Right lobe of liver (tissue), 6 donors: ENCODE measurements at regions not wholly inside any gene's neighbourhood (a gene's known extent, or its start where the extent isn't known, plus 50 kb on each side); places are given as distances from the start of the nearest gene placed in this dataset.

Experiments
- ATAC-seq, 4 donors: fragments of 200-7000 bp; cut with Tn5 transposase; one replicate each; pipeline ENCODE4 v1.9.1; 2020; ENCODE audit warnings: mild to moderate bottlenecking in 4 of 4, moderate library complexity in 4 of 4
- DNase-seq, 3 donors: peaks; one replicate each; pipeline ENCODE4 v3.0.0-alpha.2; 2020
- H3K27ac ChIP-seq, 3 donors: fragments of 200-600 bp; one replicate each; pipeline ENCODE4 v1.8.0; 2022
- H3K27me3 ChIP-seq, 2 donors: fragments of 200-600 bp; one replicate each; pipeline ENCODE4 v1.8.0; 2022
- H3K36me3 ChIP-seq, 4 donors: fragments of 200-600 bp; sonication (generic) in 1 of 4; one replicate each; pipeline versions ENCODE4 v1.5.1 to v1.8.0; 2017 to 2022; ENCODE audit warnings: control low read depth in 1 of 4
- H3K4me1 ChIP-seq, 4 donors: fragments of 200-600 bp; sonication (generic) in 1 of 4; one replicate each; pipeline versions ENCODE4 v1.5.1 to v1.8.0; 2017 to 2022; ENCODE audit warnings: control low read depth in 1 of 4
- H3K4me3 ChIP-seq, 3 donors: fragments of 200-600 bp; one replicate each; pipeline ENCODE4 v1.8.0; 2022
- H3K9me3 ChIP-seq, 4 donors: fragments of 200-600 bp; sonication (generic) in 1 of 4; one replicate each; pipeline versions ENCODE4 v1.5.1 to v1.8.0; 2017 to 2022; ENCODE audit warnings: control low read depth in 1 of 4
- POLR2A ChIP-seq: fragments of 450-650 bp; IDR thresholded peaks from one replicate; pipeline ENCODE4 v1.6.1; 2017; ENCODE audit warnings: antibody characterized with exemption, mild to moderate bottlenecking
- WGBS: methylation state at CpG from one replicate; pipeline ENCODE4 v1.1.6; 2018; ENCODE audit warnings: low coverage, low lambda C conversion rate; ENCODE audit not compliant: insufficient coverage; ENCODE audit errors: missing lambda C conversion rate; 5-methylcytosine and 5-hydroxymethylcytosine counted together
- intact Hi-C, 2 donors: fragments of 100-400 bp; cut with DNase I; formaldehyde crosslinking; loops; one replicate each; pipeline versions ENCODE4 v1.11.2 to v1.14.1; 2022
- TF ChIP-seq, protein P1 (sequence below), 4 donors: fragments of 200-600 bp in 3 of 4; fragments of 450-650 bp in 1 of 4; IDR thresholded peaks; one replicate each; pipeline versions ENCODE4 v1.5.1 to v1.8.0; 2016 to 2022; ENCODE audit warnings: antibody characterized with exemption in 4 of 4, mild to moderate bottlenecking in 2 of 4
- donor health status: DM: no; HTN: yes; CAD: no.
- donor health status: DM: no; HTN: no; CAD: no.
- donor health status: DM: no; HTN: no; CAD: no.
- donor health status: DM: no; HTN: yes; CAD: no.
- donor health status: DM: no; HTN: yes; CAD: no.

DNA sequence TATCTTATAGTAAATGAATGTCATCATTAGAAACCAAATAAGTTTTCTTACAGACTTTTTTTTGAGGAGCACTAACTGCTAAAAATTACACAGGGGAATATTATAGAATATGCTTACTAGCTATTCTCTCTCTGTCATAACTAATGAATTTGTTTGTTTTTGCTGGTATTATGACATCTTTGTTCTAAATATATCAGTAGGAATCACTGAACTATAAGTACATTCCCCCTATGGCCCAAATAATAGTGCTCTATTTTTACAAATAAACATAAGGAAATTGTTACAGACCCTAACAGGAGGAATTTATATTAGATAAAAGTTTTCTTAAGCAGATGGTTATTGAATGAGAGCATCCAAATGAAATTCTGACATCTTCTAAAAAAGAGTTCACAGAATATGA is 83.0 kb upstream of the RIOK2 start:
- DNase-seq (no peak), ATAC-seq (no peak)
- H3K27me3 ChIP-seq: no peaks in the 10 kb centered on the region
- H3K4me1 ChIP-seq: no peaks in the 10 kb centered on the region
- intact Hi-C loops: no loop called here
- no peak for TF ChIP-seq POLR2A
- TF ChIP-seq, protein P1, sequence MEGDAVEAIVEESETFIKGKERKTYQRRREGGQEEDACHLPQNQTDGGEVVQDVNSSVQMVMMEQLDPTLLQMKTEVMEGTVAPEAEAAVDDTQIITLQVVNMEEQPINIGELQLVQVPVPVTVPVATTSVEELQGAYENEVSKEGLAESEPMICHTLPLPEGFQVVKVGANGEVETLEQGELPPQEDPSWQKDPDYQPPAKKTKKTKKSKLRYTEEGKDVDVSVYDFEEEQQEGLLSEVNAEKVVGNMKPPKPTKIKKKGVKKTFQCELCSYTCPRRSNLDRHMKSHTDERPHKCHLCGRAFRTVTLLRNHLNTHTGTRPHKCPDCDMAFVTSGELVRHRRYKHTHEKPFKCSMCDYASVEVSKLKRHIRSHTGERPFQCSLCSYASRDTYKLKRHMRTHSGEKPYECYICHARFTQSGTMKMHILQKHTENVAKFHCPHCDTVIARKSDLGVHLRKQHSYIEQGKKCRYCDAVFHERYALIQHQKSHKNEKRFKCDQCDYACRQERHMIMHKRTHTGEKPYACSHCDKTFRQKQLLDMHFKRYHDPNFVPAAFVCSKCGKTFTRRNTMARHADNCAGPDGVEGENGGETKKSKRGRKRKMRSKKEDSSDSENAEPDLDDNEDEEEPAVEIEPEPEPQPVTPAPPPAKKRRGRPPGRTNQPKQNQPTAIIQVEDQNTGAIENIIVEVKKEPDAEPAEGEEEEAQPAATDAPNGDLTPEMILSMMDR (IDR thresholded peaks at IDR 0.05): no peak
- H3K4me3 ChIP-seq: no peak overlapping the region
- H3K36me3 ChIP-seq: no peaks in the 10 kb centered on the region
- peaks cover 0 to 4% (median 0%) of the 10 kb centered on the region in 4 donors for H3K9me3 ChIP-seq
- H3K27ac ChIP-seq: no peak overlapping the region

DNA sequence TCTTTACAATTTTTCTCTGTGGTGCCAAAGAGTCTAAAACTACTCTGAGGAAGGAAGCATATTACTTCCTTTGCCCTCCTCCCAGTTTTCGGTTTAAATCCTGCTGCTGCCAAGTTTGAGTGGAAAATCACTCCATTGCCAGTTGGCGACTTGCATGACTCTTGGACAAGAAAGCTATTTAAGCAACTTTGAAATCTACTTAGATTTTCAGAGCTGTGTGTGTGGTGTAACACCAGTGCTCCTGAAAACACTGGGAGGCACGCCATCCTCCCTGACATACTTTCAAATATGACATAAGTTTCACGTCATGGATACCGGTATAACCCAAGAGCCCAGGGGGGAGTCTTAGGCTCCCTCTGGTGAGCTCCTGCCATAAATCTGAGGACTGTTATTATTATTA is 83.5 kb upstream of the RIOK2 start:
- Histone ChIP-seq H3K4me1 (no peaks in the 10 kb centered on the region), H3K36me3 (no peaks in the 10 kb centered on the region), H3K27ac (no peak overlapping the region), H3K27me3 (no peaks in the 10 kb centered on the region), H3K4me3 (no peak overlapping the region), H3K9me3 (peaks cover 0 to 4% (median 0%) of the 10 kb centered on the region in 4 donors)
- TF ChIP-seq POLR2A: no peak
- TF ChIP-seq, protein P1 (IDR thresholded peaks at IDR 0.05): no peak
- intact Hi-C loops: no loop called here
- DNase-seq (peak in 1 of 3 donors; percentile 45), ATAC-seq (no peak)
- 41% methylated on average over 3 of the region's 5 CpGs for WGBS

DNA sequence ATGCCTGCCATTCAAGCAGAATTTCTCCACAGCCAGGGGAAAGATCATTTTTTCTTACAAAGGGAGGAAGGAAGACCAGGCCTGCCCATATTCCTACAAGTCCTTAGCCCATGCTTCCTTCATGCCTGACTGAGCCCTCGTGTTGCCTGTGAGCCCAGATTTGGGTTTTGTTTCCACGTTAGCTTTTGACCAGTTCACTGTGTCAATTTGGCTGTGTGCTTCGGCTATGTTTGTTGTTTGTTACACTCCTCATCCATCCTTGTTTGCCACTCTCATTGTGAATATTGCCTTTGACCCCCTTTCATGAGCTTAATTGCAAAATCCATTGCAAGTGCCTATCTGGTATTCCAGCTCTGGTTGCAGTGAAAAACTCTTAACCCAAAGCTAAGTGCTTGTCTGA is 84.7 kb upstream of the RIOK2 start:
- Histone ChIP-seq H3K9me3 (no peaks in the 10 kb centered on the region), H3K27me3 (no peaks in the 10 kb centered on the region), H3K4me1 (no peaks in the 10 kb centered on the region), H3K4me3 (no peak overlapping the region), H3K36me3 (no peaks in the 10 kb centered on the region), H3K27ac (no peak overlapping the region)
- ATAC-seq (no peak), DNase-seq (no peak)
- intact Hi-C loops: no loop called here
- no peak for TF ChIP-seq POLR2A
- TF ChIP-seq, protein P1 (IDR thresholded peaks at IDR 0.05): no peak
- WGBS: 29% methylated on average over 3 of the region's 3 CpGs

DNA sequence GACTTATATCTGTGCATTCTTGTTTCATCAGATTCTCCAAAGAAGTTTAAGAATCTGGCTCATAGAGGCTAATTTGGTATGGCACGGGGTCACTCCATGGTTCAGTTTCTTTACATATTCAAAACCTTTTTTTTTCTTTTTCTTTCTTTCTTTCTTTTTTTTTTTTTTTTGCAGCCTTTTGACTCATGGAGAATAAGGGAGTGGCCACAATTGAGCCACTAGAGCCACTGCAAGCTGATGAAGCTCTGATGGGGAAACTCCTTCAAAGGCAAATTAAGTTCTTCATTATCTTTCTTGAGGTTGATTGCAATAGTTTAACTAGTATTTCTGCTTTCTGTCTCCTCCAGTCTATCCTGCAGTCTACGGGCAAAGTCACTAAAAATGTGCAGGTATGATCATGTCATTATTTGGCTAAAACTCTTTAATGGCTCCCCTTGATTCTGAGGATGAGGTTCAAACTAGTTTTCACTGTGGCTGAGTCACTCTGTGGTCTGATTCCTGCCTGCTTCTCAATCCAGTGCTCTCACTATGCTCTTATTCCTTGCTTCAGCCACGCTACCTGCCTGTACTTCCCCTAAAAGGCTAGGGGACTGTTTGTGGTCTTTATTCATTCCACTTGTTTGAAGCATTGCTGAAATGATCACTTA is 93.5 kb upstream of the RIOK2 start:
- ATAC-seq (no peak), DNase-seq (no peak)
- H3K4me1 ChIP-seq: no peaks in the 10 kb centered on the region
- no peaks in the 10 kb centered on the region for H3K36me3 ChIP-seq
- no peaks in the 10 kb centered on the region for H3K9me3 ChIP-seq
- no peak overlapping the region for H3K4me3 ChIP-seq
- no peak overlapping the region for H3K27ac ChIP-seq
- WGBS: 46% methylated on average over 3 of the region's 3 CpGs
- TF ChIP-seq POLR2A: no peak
- TF ChIP-seq, protein P1 (IDR thresholded peaks at IDR 0.05): no peak
- H3K27me3 ChIP-seq: no peaks in the 10 kb centered on the region
- intact Hi-C loops: no loop called here

DNA sequence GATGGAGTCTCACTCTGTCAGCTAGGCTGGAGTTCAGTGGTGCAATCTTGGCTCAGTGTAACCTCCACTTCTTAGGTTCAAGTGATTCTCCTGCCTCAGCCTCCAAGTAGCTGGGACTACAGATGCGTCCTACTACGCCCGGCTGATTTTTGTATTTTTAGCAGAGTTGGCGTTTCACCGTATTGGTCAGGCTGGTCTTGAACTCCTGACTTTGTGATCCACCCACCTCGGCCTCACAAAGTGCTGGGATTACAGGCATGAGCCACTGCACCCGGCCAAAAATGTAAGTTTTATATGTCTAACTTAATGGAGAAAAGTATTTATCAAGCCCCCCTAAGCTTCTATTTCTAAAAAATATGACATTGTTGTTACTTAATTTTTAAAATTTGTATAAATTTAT is 98.2 kb upstream of the RIOK2 start:
- H3K36me3 ChIP-seq: no peaks in the 10 kb centered on the region
- no peaks in the 10 kb centered on the region for H3K9me3 ChIP-seq
- H3K4me1 ChIP-seq: no peaks in the 10 kb centered on the region
- H3K27me3 ChIP-seq: no peaks in the 10 kb centered on the region
- WGBS: 78% methylated on average over 6 of the region's 7 CpGs
- intact Hi-C loops: no loop called here
- H3K27ac ChIP-seq: no peak overlapping the region
- DNase-seq: no peak
- no peak overlapping the region for H3K4me3 ChIP-seq
- no peak for ATAC-seq
- TF ChIP-seq, protein P1 (IDR thresholded peaks at IDR 0.05): no peak
- TF ChIP-seq POLR2A: no peak
